GM23338 (cell line): ENCODE measurements at regions not wholly inside any gene's neighbourhood (a gene's known extent, or its start where the extent isn't known, plus 50 kb on each side); places are given as distances from the start of the nearest gene placed in this dataset.

Experiments
- ATAC-seq: fragments of 200-7000 bp; cut with Tn5 transposase; 3 replicates; pipeline ENCODE4 v1.9.1; 2020
- DNase-seq: peaks from one replicate; pipeline ENCODE4 v3.0.0-alpha.2; 2015; ENCODE audit warnings: low spot score
- H2AFZ ChIP-seq: fragments of 200-600 bp; sonication (generic); 2 replicates; pipeline ENCODE4 v1.8.0; 2016; ENCODE audit warnings: antibody characterized with exemption, mild to moderate bottlenecking, moderate library complexity
- H3F3A ChIP-seq: fragments of 200-600 bp; sonication (generic); replicated peaks from 2 replicates; pipeline ENCODE4 v1.8.0; 2017; ENCODE audit warnings: antibody characterized with exemption, mixed run types, low read depth
- H3K27ac ChIP-seq: fragments of 200-600 bp; sonication (generic); 2 replicates; pipeline ENCODE4 v1.6.1; 2016; ENCODE audit warnings: low read depth
- H3K27me3 ChIP-seq: fragments of 200-600 bp; sonication (generic); 2 replicates; pipeline ENCODE4 v1.8.0; 2016; ENCODE audit warnings: mild to moderate bottlenecking, mixed run types, moderate library complexity; ENCODE audit not compliant: insufficient read depth
- H3K36me3 ChIP-seq: fragments of 200-600 bp; sonication (generic); 2 replicates; pipeline ENCODE4 v1.8.0; 2016; ENCODE audit warnings: mild to moderate bottlenecking; ENCODE audit not compliant: insufficient read depth
- H3K4me1 ChIP-seq: fragments of 200-600 bp; sonication (generic); 2 replicates; pipeline ENCODE4 v1.8.0; 2016; ENCODE audit warnings: mild to moderate bottlenecking, moderate library complexity; ENCODE audit not compliant: insufficient read depth
- H3K4me2 ChIP-seq: fragments of 200-600 bp; sonication (generic); 2 replicates; pipeline ENCODE4 v1.7.1; 2017; ENCODE audit warnings: mixed run types
- H3K4me3 ChIP-seq: fragments of 200-600 bp; sonication (generic); 2 replicates; pipeline ENCODE4 v1.6.1; 2016; ENCODE audit warnings: mixed run types
- H3K79me2 ChIP-seq: fragments of 200-600 bp; sonication (generic); replicated peaks from 2 replicates; pipeline ENCODE4 v1.8.0; 2017; ENCODE audit warnings: mild to moderate bottlenecking; ENCODE audit not compliant: insufficient read depth
- H3K9me2 ChIP-seq: fragments of 200-600 bp; sonication (generic); 2 replicates; pipeline ENCODE4 v1.8.0; 2017; ENCODE audit not compliant: insufficient read depth
- H4K20me1 ChIP-seq: fragments of 200-600 bp; sonication (generic); replicated peaks from 2 replicates; pipeline ENCODE4 v1.8.0; 2017; ENCODE audit warnings: mild to moderate bottlenecking; ENCODE audit not compliant: insufficient read depth
- H3K27ac Mint-ChIP-seq: 2 replicates; pipeline ENCODE4 v1.8.0; 2020; ENCODE audit warnings: inconsistent platforms, mild to moderate bottlenecking, moderate library complexity, mixed read lengths
- H3K27me3 Mint-ChIP-seq: 3 replicates; pipeline ENCODE4 v1.8.0; 2022; ENCODE audit warnings: low read depth, mild to moderate bottlenecking, moderate library complexity, mixed read lengths, inconsistent platforms; ENCODE audit not compliant: insufficient read depth, poor library complexity
- H3K36me3 Mint-ChIP-seq: 3 replicates; pipeline ENCODE4 v1.8.0; 2021; ENCODE audit warnings: low read depth, mild to moderate bottlenecking, inconsistent platforms, moderate library complexity, mixed read lengths
- H3K4me1 Mint-ChIP-seq: 3 replicates; pipeline ENCODE4 v1.8.0; 2020; ENCODE audit warnings: mild to moderate bottlenecking, inconsistent platforms, mixed read lengths
- H3K4me3 Mint-ChIP-seq: 3 replicates; pipeline ENCODE4 v1.8.0; 2021; ENCODE audit warnings: moderate library complexity, mild to moderate bottlenecking, inconsistent platforms, mixed read lengths
- H3K9me3 Mint-ChIP-seq: 3 replicates; pipeline ENCODE4 v1.8.0; 2020; ENCODE audit warnings: moderate library complexity, mild to moderate bottlenecking, inconsistent platforms, mixed read lengths
- CREB1 ChIP-seq: fragments of 250-450 bp; sonication (Bioruptor Pico); IDR thresholded peaks from 2 replicates; pipeline ENCODE4 v1.5.0; 2020; ENCODE audit warnings: low read depth, mild to moderate bottlenecking, moderate library complexity
- JUNB ChIP-seq: IDR thresholded peaks from one replicate; pipeline ENCODE4 v1.6.1; 2016; ENCODE audit warnings: antibody characterized with exemption; ENCODE audit not compliant: unreplicated experiment
- ZNF462 ChIP-seq: fragments of 250-450 bp; sonication (Bioruptor Pico); IDR thresholded peaks from 2 replicates; pipeline ENCODE4 v1.5.0; 2020; ENCODE audit warnings: mild to moderate bottlenecking, moderate library complexity

GRCh38 chr10:80894797-80895467 is 357.2 kb downstream of the SH2D4B start:
- H2AFZ ChIP-seq, result no peak overlapping the region
- no peaks in the 10 kb centered on the region for H3K36me3 ChIP-seq
- Mint-ChIP-seq H3K27me3 (peaks cover 57% of the 10 kb centered on the region), H3K36me3 (no peaks in the 10 kb centered on the region), H3K4me1 (peaks cover 75% of the 10 kb centered on the region), H3K4me3 (peak overlapping the region; percentile 30), H3K9me3 (no peaks in the 10 kb centered on the region), H3K27ac (no peak overlapping the region; the same call in 1 of the 2 replicates)
- H3K79me2 ChIP-seq, result no peaks in the 10 kb centered on the region
- H3K27me3 ChIP-seq, result peaks cover 63% of the 10 kb centered on the region
- peaks cover 63% of the 10 kb centered on the region for H3K4me1 ChIP-seq
- peak; percentile 49 for DNase-seq
- H3F3A ChIP-seq, result no peaks in the 10 kb centered on the region
- peak; percentile 71 for ATAC-seq
- TF ChIP-seq ZNF462 (CRISPR knock-in tag) (peak; percentile 67; the same call in 1 of the 2 replicates), CREB1 (CRISPR knock-in tag) (no peak)
- peak overlapping the region; percentile 25 for H3K4me3 ChIP-seq
- no peaks in the 10 kb centered on the region for H4K20me1 ChIP-seq
- H3K4me2 ChIP-seq, result peak overlapping the region; percentile 1
- no peak overlapping the region for H3K27ac ChIP-seq
- no peaks in the 10 kb centered on the region for H3K9me2 ChIP-seq

- TF ChIP-seq JUNB, result no peak
- Histone ChIP-seq H3K27ac (no peak overlapping the region), H2AFZ (no peak overlapping the region), H3K27me3 (peaks cover 59% of the 10 kb centered on the region), H4K20me1 (no peaks in the 10 kb centered on the region), H3K9me2 (no peaks in the 10 kb centered on the region), H3F3A (no peaks in the 10 kb centered on the region), H3K79me2 (no peaks in the 10 kb centered on the region), H3K4me2 (0 out of 2 replicates have a peak overlapping the region, but pooled peaks have one; percentile 12), H3K4me3 (no peak overlapping the region), H3K4me1 (peaks cover 55% of the 10 kb centered on the region), H3K36me3 (no peaks in the 10 kb centered on the region)
- Mint-ChIP-seq H3K27me3 (peaks cover 55% of the 10 kb centered on the region), H3K4me1 (peaks cover 67% of the 10 kb centered on the region), H3K9me3 (no peaks in the 10 kb centered on the region), H3K27ac (no peak overlapping the region), H3K4me3 (no peak overlapping the region), H3K36me3 (no peaks in the 10 kb centered on the region)
- no peak for ATAC-seq
- DNase-seq, result no peak
Observed at GRCh38 chr10:80896076-80896475, 358.4 kb downstream of the SH2D4B start.
